GM23338 (cell line): ENCODE measurements at regions not wholly inside any gene's neighbourhood (a gene's known extent, or its start where the extent isn't known, plus 50 kb on each side); places are given as distances from the start of the nearest gene placed in this dataset.

Source experiments
- CTCF ChIP-seq, 2 experiments: fragments of 200-600 bp in 1 of 2; sonication (generic) in 1 of 2; conservative IDR thresholded peaks; 2 replicates each; pipeline versions ENCODE4 v1.5.1 to v1.6.1; 2016 to 2017; ENCODE audit warnings: antibody characterized with exemption in 2 of 2, low read depth in 2 of 2, mild to moderate bottlenecking in 2 of 2, moderate library complexity in 1 of 2
- EZH2 ChIP-seq: fragments of 200-600 bp; sonication (generic); IDR thresholded peaks from one replicate; pipeline ENCODE4 v1.8.0; 2017; ENCODE audit warnings: antibody characterized with exemption, mild to moderate bottlenecking, low read depth; ENCODE audit not compliant: unreplicated experiment
- EZH2phosphoT487 ChIP-seq: fragments of 200-600 bp; sonication (generic); IDR thresholded peaks from one replicate; pipeline ENCODE4 v1.8.1; 2018; ENCODE audit warnings: antibody characterized with exemption; ENCODE audit not compliant: unreplicated experiment
- JUNB ChIP-seq: IDR thresholded peaks from one replicate; pipeline ENCODE4 v1.6.1; 2016; ENCODE audit warnings: antibody characterized with exemption; ENCODE audit not compliant: unreplicated experiment
- NANOG ChIP-seq: IDR thresholded peaks from 2 replicates; pipeline ENCODE4 v1.6.1; 2016; ENCODE audit warnings: antibody characterized with exemption, borderline replicate concordance
- POLR2AphosphoS5 ChIP-seq: IDR thresholded peaks from 2 replicates; pipeline ENCODE4 v1.6.1; 2016; ENCODE audit warnings: antibody characterized with exemption, low read depth
- REST ChIP-seq: IDR thresholded peaks from one replicate; pipeline ENCODE4 v1.6.1; 2018; ENCODE audit warnings: antibody characterized with exemption; ENCODE audit not compliant: unreplicated experiment
- STAT1 ChIP-seq: IDR thresholded peaks from one replicate; pipeline ENCODE4 v1.6.1; 2016; ENCODE audit warnings: antibody characterized with exemption; ENCODE audit not compliant: unreplicated experiment
- ZNF114 ChIP-seq: fragments of 250-450 bp; sonication (Bioruptor Pico); IDR thresholded peaks from 2 replicates; pipeline ENCODE4 v1.5.0; 2020; ENCODE audit warnings: mild to moderate bottlenecking, moderate library complexity
- ZNF331 ChIP-seq: fragments of 250-450 bp; sonication (Bioruptor Pico); IDR thresholded peaks from 2 replicates; pipeline ENCODE4 v1.5.0; 2020; ENCODE audit warnings: low read depth, mild to moderate bottlenecking, moderate library complexity

DNA sequence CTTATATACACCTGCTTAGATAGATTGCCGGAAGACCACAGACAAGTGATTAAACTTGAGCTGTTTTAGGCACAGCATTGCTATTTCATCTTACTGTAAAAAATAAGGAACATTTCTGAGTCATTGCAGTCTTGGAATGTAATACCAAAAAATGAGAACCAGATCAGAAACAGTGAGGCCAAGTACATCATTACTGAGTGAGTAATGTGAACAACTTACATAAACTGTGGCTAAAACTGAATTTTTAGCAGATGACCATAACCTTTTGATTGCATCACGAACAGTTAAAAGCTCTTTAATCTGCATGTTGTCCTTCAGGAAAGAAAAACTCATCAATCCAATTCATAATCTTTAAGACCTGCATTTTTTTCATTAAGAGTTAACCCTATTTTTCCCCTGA lies 157.1 kb upstream of the FGF10 start:
- TF ChIP-seq REST (no peak), CTCF (conservative IDR thresholded peaks at IDR 0.05; ENCODE audit: low read depth in 2 of 2) (no peak), POLR2AphosphoS5 (no peak), EZH2phosphoT487 (no peak), EZH2 (no peak), NANOG (no peak), ZNF331 (no peak), STAT1 (no peak), JUNB (no peak), ZNF114 (CRISPR knock-in tag) (no peak)
